T-cell (primary cell): ENCODE measurements at regions not wholly inside any gene's neighbourhood (a gene's known extent, or its start where the extent isn't known, plus 50 kb on each side); places are given as distances from the start of the nearest gene placed in this dataset.
"Not testable (repeated sequence)": the region's sequence is repeated elsewhere in the genome, so short reads cannot be mapped to it uniquely, and the experiment has no call there.

Experiments used
- ATAC-seq, 4 experiments: fragments of 200-7000 bp in 3 of 4; fragments of 150-1000 bp in 1 of 4; cut with Tn5 transposase; replicated peaks in 1 of 4; 1 replicate in 3 of 4; 2 replicates in 1 of 4; pipeline ENCODE4 v1.10.0; 2021; ENCODE audit warnings: moderate library complexity in 3 of 4, mild to moderate bottlenecking in 2 of 4, moderate number of reproducible peaks in 1 of 4
- CTCF ChIA-PET, 2 donors: fragments of 300-600 bp; sonication (Branson Sonifier 250); formaldehyde crosslinking; loops; one replicate each; lab custom pipeline; 2022; ENCODE audit warnings: antibody characterized with exemption in 2 of 2; lab: Charles Lee
- POLR2A ChIA-PET, 2 donors: fragments of 300-600 bp; sonication (Branson Sonifier 250); formaldehyde crosslinking; loops; one replicate each; lab custom pipeline; 2022; ENCODE audit warnings: antibody characterized with exemption in 2 of 2; lab: Charles Lee
- DNase-seq, 35 experiments: peaks; one replicate each; pipeline versions ENCODE4 v3.0.0 to v3.0.0-alpha.2; 2013 to 2023
- H3K27ac ChIP-seq: one replicate; pipeline ENCODE4 v1.5.1; 2013; ENCODE audit warnings: low read length
- H3K27me3 ChIP-seq, 2 experiments: replicated peaks in 1 of 2; 1 replicate in 1 of 2; 2 replicates in 1 of 2; pipeline versions ENCODE4 v1.6.1 to v1.7.0; 2013; ENCODE audit warnings: low read length in 1 of 2, mixed read lengths in 1 of 2; ENCODE audit not compliant: control insufficient read depth in 2 of 2, insufficient read depth in 2 of 2; ENCODE audit errors: extremely low read depth in 1 of 2
- H3K36me3 ChIP-seq, 2 donors: 1 replicate in 1 of 2; 2 replicates in 1 of 2; pipeline versions ENCODE4 v1.6.1 to v1.7.0; 2013; ENCODE audit warnings: low read length in 1 of 2; ENCODE audit not compliant: control insufficient read depth in 2 of 2, insufficient read depth in 1 of 2; ENCODE audit errors: extremely low read depth in 1 of 2
- H3K4me1 ChIP-seq, 2 experiments: 1 replicate in 1 of 2; 2 replicates in 1 of 2; pipeline versions ENCODE4 v1.6.1 to v1.7.0; 2013; ENCODE audit warnings: low read length in 2 of 2, mixed read lengths in 1 of 2; ENCODE audit not compliant: insufficient read depth in 2 of 2, control insufficient read depth in 1 of 2; ENCODE audit errors: extremely low read depth in 1 of 2
- H3K4me3 ChIP-seq, 2 donors: 1 replicate in 1 of 2; 2 replicates in 1 of 2; pipeline versions ENCODE4 v1.5.1 to v1.7.0; 2013; ENCODE audit warnings: mild to moderate bottlenecking in 2 of 2, low read length in 1 of 2, moderate library complexity in 1 of 2; ENCODE audit not compliant: control insufficient read depth in 1 of 2; ENCODE audit errors: extremely low read depth in 1 of 2
- H3K9me3 ChIP-seq: 2 replicates; pipeline ENCODE4 v1.7.0; 2013
- H3K27ac Mint-ChIP-seq, 2 donors: one replicate each; pipeline ENCODE4 v1.8.0; 2020 to 2021; ENCODE audit warnings: mild to moderate bottlenecking in 2 of 2, mixed read lengths in 2 of 2
- H3K27me3 Mint-ChIP-seq, 2 donors: one replicate each; pipeline ENCODE4 v1.8.0; 2021 to 2022; ENCODE audit warnings: mixed read lengths in 2 of 2
- H3K36me3 Mint-ChIP-seq: one replicate; pipeline ENCODE4 v1.8.0; 2021; ENCODE audit warnings: mixed read lengths
- H3K4me1 Mint-ChIP-seq, 3 donors: one replicate each; pipeline ENCODE4 v1.8.0; 2020 to 2022; ENCODE audit warnings: mixed read lengths in 3 of 3, mild to moderate bottlenecking in 1 of 3
- H3K4me3 Mint-ChIP-seq, 3 donors: one replicate each; pipeline ENCODE4 v1.8.0; 2020 to 2022; ENCODE audit warnings: mild to moderate bottlenecking in 3 of 3, mixed read lengths in 3 of 3, moderate library complexity in 3 of 3
- H3K9me3 Mint-ChIP-seq, 3 donors: one replicate each; pipeline ENCODE4 v1.8.0; 2020 to 2022; ENCODE audit warnings: mixed read lengths in 3 of 3
- WGBS: methylation state at CpG from one replicate; pipeline ENCODE4 v1.1.5; 2013; ENCODE audit warnings: missing lambda C conversion rate; ENCODE audit not compliant: insufficient coverage; 5-methylcytosine and 5-hydroxymethylcytosine counted together

DNA sequence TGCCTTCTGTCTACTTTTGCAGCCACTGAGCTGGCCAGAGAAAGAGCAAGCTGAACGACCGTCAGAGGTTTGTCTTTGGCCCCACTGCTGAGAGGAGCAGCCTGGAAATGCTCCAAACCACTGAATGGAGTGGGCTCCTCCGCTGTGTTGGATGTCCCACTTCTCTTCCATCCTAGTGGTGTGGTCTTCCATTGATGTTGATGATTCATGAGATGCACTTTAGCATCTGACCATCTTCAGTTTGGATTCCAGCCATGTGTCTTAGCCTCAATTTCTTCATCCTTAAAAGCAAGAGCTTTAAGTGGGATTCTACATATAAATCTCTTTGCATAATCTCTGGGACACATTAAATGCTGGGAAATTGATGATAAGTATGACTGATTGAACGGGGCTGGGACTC lies 276.9 kb downstream of the SIPA1L2 start:
- H3K4me1 Mint-ChIP-seq, result no peaks in the 10 kb centered on the region
- H3K4me1 ChIP-seq, result no peaks in the 10 kb centered on the region
- DNase-seq (no peak), ATAC-seq (no peak)
- ChIA-PET CTCF (no interaction called here), POLR2A (no interaction called here)
- 90% methylated on average over 2 of the region's 4 CpGs for WGBS
- H3K36me3 ChIP-seq, result no peaks in the 10 kb centered on the region
- peaks cover 0 to 17% of the 10 kb centered on the region in 2 experiments for H3K27me3 ChIP-seq
- peaks cover 8 to 24% of the 10 kb centered on the region in 2 donors for H3K27me3 Mint-ChIP-seq
- H3K36me3 Mint-ChIP-seq, result no peaks in the 10 kb centered on the region
- no peak overlapping the region for H3K4me3 Mint-ChIP-seq
- no peak overlapping the region for H3K27ac Mint-ChIP-seq
- no peak overlapping the region for H3K27ac ChIP-seq
- no peaks in the 10 kb centered on the region for H3K9me3 ChIP-seq
- H3K4me3 ChIP-seq, result no peak overlapping the region
- no peaks in the 10 kb centered on the region for H3K9me3 Mint-ChIP-seq

DNA sequence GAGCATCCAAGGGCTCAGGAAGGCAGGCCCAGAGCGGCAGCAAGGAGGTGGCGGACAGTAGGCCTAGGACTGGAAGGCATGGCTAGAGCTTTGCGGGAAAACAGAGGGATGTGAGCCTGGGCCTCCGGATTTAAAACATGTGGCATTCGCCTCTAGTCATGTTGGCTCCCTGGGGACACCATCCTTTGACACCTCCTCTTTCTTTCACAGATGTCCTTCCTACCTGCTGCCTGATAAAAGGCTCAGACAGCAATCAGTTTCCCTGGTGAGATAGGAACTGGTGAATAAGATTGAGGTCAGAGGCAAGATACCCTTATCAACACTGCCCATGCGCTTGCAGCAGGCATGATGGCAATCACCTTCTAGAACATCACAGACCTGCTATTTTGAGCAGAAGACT lies 277.6 kb downstream of the SIPA1L2 start:
- H3K4me1 ChIP-seq, result no peaks in the 10 kb centered on the region
- DNase-seq, result no peak
- H3K27me3 ChIP-seq, result peaks cover 0 to 17% of the 10 kb centered on the region in 2 experiments
- Mint-ChIP-seq H3K27ac (no peak overlapping the region), H3K27me3 (peaks cover 8 to 24% of the 10 kb centered on the region in 2 donors), H3K36me3 (no peaks in the 10 kb centered on the region), H3K4me1 (no peaks in the 10 kb centered on the region), H3K9me3 (no peaks in the 10 kb centered on the region), H3K4me3 (no peak overlapping the region)
- H3K4me3 ChIP-seq, result no peak overlapping the region
- ChIA-PET CTCF (no interaction called here), POLR2A (no interaction called here)
- H3K36me3 ChIP-seq, result no peaks in the 10 kb centered on the region
- no peaks in the 10 kb centered on the region for H3K9me3 ChIP-seq
- no peak for ATAC-seq
- WGBS, result 91% methylated on average over 3 of the region's 6 CpGs
- H3K27ac ChIP-seq, result no peak overlapping the region

DNA sequence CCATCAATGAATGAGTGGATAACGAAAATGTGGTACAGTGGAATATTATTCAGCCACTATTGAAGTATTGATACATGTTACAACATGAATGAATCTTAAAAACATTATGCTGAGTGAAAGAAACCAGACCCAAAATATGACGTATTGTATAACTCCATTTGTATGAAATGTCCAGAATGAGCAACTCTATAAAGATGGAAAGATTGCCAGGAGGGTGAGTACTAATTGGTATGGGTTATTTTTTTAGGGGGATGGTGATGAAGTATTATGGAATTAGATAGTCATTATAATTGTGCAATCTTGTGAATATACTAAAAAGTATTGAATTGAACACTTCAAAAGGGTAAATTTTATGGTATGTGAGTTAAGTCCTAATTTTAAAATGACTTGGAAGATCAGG lies 278.6 kb downstream of the SIPA1L2 start:
- Histone ChIP-seq H3K9me3 (no peaks in the 10 kb centered on the region), H3K27me3 (peaks cover 0 to 17% of the 10 kb centered on the region in 2 experiments), H3K4me3 (no peak overlapping the region), H3K36me3 (no peaks in the 10 kb centered on the region), H3K4me1 (no peaks in the 10 kb centered on the region), H3K27ac (no peak overlapping the region)
- no peak overlapping the region for H3K4me3 Mint-ChIP-seq
- H3K36me3 Mint-ChIP-seq, result no peaks in the 10 kb centered on the region
- H3K27ac Mint-ChIP-seq, result no peak overlapping the region
- H3K9me3 Mint-ChIP-seq, result no peaks in the 10 kb centered on the region
- DNase-seq (no peak), ATAC-seq (no peak)
- CTCF ChIA-PET, result no interaction called here
- H3K4me1 Mint-ChIP-seq, result no peaks in the 10 kb centered on the region
- H3K27me3 Mint-ChIP-seq, result peaks cover 8 to 28% of the 10 kb centered on the region in 2 donors
- 100% methylated on average over 1 of the region's 2 CpGs for WGBS
- POLR2A ChIA-PET, result no interaction called here

DNA sequence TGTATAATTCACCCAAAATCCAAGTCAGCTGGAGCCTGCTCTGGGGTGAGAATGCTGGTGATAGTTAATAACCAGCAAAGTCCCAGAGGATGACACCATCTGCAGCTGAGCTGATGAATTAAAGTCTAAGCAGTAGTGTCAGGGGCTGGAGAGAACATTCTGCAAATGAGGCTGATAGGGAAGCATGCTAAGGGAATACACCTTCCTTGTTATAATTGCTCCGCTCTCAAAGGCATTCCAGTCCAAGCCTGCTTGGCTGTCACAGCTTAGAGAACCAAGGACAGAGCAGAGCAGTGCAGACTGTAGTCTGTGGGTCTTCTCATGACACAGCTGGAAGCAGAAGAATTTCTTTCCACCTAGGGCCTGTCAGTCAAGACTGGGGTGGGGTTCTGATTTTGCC lies 283.1 kb downstream of the SIPA1L2 start:
- DNase-seq (no peak), ATAC-seq (no peak)
- Histone ChIP-seq H3K4me1 (no peaks in the 10 kb centered on the region), H3K36me3 (no peaks in the 10 kb centered on the region), H3K27me3 (peaks cover 0 to 10% of the 10 kb centered on the region in 2 experiments), H3K27ac (no peak overlapping the region), H3K9me3 (no peaks in the 10 kb centered on the region), H3K4me3 (no peak overlapping the region)
- H3K9me3 Mint-ChIP-seq, result peaks cover 3 to 10% (median 5%) of the 10 kb centered on the region in 3 donors
- CTCF ChIA-PET, result interaction anchor here in 1 of 2 donors (0.6 kb wide), 1 partner anchor 1997 kb away, joined by 3 read pairs; no protein-coding TSS in a partner anchor
- no peaks in the 10 kb centered on the region for H3K36me3 Mint-ChIP-seq
- H3K4me3 Mint-ChIP-seq, result no peak overlapping the region
- no peaks in the 10 kb centered on the region for H3K4me1 Mint-ChIP-seq
- H3K27me3 Mint-ChIP-seq, result peaks cover 8 to 37% of the 10 kb centered on the region in 2 donors
- WGBS, result 100% methylated on average over 1 of the region's 1 CpG
- POLR2A ChIA-PET, result no interaction called here
- no peak overlapping the region for H3K27ac Mint-ChIP-seq

DNA sequence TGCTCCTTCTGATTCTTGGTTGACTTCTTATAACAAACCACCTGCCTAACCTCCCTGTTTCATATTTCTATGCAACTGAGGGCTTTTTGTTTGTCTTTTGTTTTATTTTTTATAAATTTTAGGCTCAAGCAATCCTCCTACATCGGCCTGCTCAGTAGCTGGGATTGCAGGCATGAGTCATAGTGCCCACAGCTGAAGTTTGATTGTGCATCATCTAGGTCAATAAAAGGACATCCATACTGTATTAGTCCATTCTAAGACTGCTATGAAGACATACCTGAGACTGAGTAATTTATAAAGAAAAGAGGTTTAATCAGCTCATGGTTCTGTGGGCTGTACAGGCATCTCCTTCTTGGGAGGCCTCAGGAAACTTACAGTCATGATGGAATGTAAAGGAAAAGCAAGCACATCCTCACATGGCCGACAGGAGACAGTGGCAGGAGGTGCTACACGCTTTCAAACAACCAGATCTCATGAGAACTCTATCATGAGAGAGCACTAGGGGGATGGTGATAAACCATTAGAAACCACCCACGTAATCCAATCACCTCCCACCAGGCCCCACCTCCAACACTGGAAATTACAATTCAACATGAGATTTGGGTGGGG lies 285.0 kb downstream of the SIPA1L2 start:
- peaks cover 3 to 10% (median 5%) of the 10 kb centered on the region in 3 donors for H3K9me3 Mint-ChIP-seq
- Histone ChIP-seq H3K4me3 (no peak overlapping the region), H3K4me1 (no peaks in the 10 kb centered on the region), H3K36me3 (no peaks in the 10 kb centered on the region), H3K9me3 (no peaks in the 10 kb centered on the region), H3K27me3 (peaks cover 0 to 7% of the 10 kb centered on the region in 2 experiments), H3K27ac (no peak overlapping the region)
- no peak overlapping the region for H3K27ac Mint-ChIP-seq
- peaks cover 8 to 39% of the 10 kb centered on the region in 2 donors for H3K27me3 Mint-ChIP-seq
- ChIA-PET CTCF (no interaction called here), POLR2A (interaction anchor here in 1 of 2 donors (0.6 kb wide), 1 partner anchor 426 kb away, joined by 3 read pairs; no protein-coding TSS in a partner anchor)
- no peak overlapping the region for H3K4me3 Mint-ChIP-seq
- no peak for ATAC-seq
- no peak for DNase-seq
- WGBS, result no CpG with 5 or more reads among the region's 4 CpGs
- H3K4me1 Mint-ChIP-seq, result no peaks in the 10 kb centered on the region
- no peaks in the 10 kb centered on the region for H3K36me3 Mint-ChIP-seq

DNA sequence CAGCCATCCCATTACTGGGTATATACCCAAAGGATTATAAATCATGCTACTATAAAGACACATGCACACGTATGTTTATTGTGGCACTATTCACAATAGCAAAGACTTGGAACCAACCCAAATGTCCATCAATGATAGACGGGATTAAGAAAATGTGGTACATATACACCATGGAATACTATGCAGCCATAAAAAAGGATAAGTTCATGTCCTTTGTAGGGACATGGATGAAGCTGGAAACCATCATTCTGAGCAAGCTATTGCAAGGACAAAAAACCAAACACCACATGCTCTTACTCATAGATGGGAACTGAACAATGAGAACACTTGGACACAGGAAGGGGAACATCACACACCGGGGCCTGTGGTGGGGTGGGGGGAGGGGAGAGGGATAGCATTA lies 285.7 kb downstream of the SIPA1L2 start:
- WGBS, result no CpG with 5 or more reads among the region's 3 CpGs
- POLR2A ChIA-PET, result not testable (repeated sequence)

More for the DNA sequence above, 285.7 kb downstream of the SIPA1L2 start:
- H3K9me3 Mint-ChIP-seq, H3K27ac Mint-ChIP-seq, H3K4me3 ChIP-seq, H3K36me3 ChIP-seq, H3K36me3 Mint-ChIP-seq, H3K9me3 ChIP-seq, H3K27me3 ChIP-seq, H3K4me1 Mint-ChIP-seq, H3K4me1 ChIP-seq, H3K27ac ChIP-seq, DNase-seq, CTCF ChIA-PET, H3K4me3 Mint-ChIP-seq, ATAC-seq: not testable (repeated sequence)
- peaks cover 8 to 34% of the 10 kb centered on the region in 2 donors for H3K27me3 Mint-ChIP-seq
